HCT116 (cell line): ENCODE measurements at regions not wholly inside any gene's neighbourhood (a gene's known extent, or its start where the extent isn't known, plus 50 kb on each side); places are given as distances from the start of the nearest gene placed in this dataset.

ENCODE experiments used
- ATAC-seq: fragments of 200-7000 bp; cut with Tn5 transposase; 2 replicates; pipeline ENCODE4 v1.9.1; 2020; ENCODE audit warnings: mild to moderate bottlenecking, moderate library complexity
- BruUV-seq: library from RNA; stranded (reverse); fragments of 400-500 nt; replicated peaks from 2 replicates; lab custom pipeline; 2021; lab: Mats Ljungman, UMichigan
- CTCF ChIA-PET: fragments of 300-600 bp; sonication (Branson Sonifier 250); formaldehyde crosslinking; loops from one replicate; lab custom pipeline; 2021; ENCODE audit warnings: antibody characterized with exemption; lab: Charles Lee
- POLR2A ChIA-PET: fragments of 300-600, 350-600 bp; sonication (Branson Sonifier 250); formaldehyde crosslinking; loops from one replicate; lab custom pipeline; 2021; ENCODE audit warnings: antibody characterized with exemption; lab: Charles Lee
- RAD21 ChIA-PET, 2 experiments: fragments of 300-600 bp; sonication (Branson Sonifier 250); formaldehyde crosslinking; loops; one replicate each; lab custom pipeline; 2023; ENCODE audit warnings: low total read pairs in 2 of 2; ENCODE audit not compliant: uncharacterized antibody in 2 of 2, unreplicated experiment in 2 of 2, low non-redundant PET in 1 of 2; lab: Charles Lee
- DNase-seq: peaks from one replicate; pipeline ENCODE4 v3.0.0-alpha.2; 2010; ENCODE audit warnings: low read depth, low spot score
- H2AFZ ChIP-seq: fragments of 200-600 bp; shearing (Covaris generic), sonication (generic); 2 replicates; pipeline ENCODE4 v1.6.1; 2017; ENCODE audit warnings: low read depth, mixed run types, mixed read lengths, antibody characterized with exemption, low read length; ENCODE audit not compliant: poor library complexity, severe bottlenecking
- H3K27ac ChIP-seq: 2 replicates; pipeline ENCODE4 v1.5.1; 2012; ENCODE audit warnings: low read depth, low read length
- H3K27me3 ChIP-seq: fragments of 200-600 bp; sonication (generic); 2 replicates; pipeline ENCODE4 v1.6.1; 2016; ENCODE audit warnings: mixed run types, low read length, mixed read lengths; ENCODE audit not compliant: insufficient read depth
- H3K36me3 ChIP-seq, 2 experiments: fragments of 200-500 bp in 1 of 2; fragments of 200-600 bp in 1 of 2; sonication (Bioruptor generic) in 1 of 2; sonication (generic) in 1 of 2; 2 replicates each; pipeline versions ENCODE4 v1.5.1 to v1.6.1; 2014 to 2016; ENCODE audit warnings: low read length in 2 of 2, inconsistent platforms in 1 of 2, mixed read lengths in 1 of 2, mixed run types in 1 of 2; ENCODE audit not compliant: insufficient read depth in 2 of 2, control insufficient read depth in 1 of 2
- H3K4me1 ChIP-seq, 2 experiments: fragments of 200-600 bp in 1 of 2; sonication (generic) in 1 of 2; 2 replicates each; pipeline versions ENCODE4 v1.5.1 to v1.6.1; 2012 to 2017; ENCODE audit warnings: low read length in 2 of 2, inconsistent platforms in 1 of 2, mild to moderate bottlenecking in 1 of 2, mixed read lengths in 1 of 2, mixed run types in 1 of 2, moderate library complexity in 1 of 2; ENCODE audit not compliant: insufficient read depth in 2 of 2, control insufficient read depth in 1 of 2
- H3K4me2 ChIP-seq: fragments of 200-600 bp; sonication (generic); 2 replicates; pipeline ENCODE4 v1.6.1; 2017; ENCODE audit warnings: mixed run types, low read length, mixed read lengths
- H3K4me3 ChIP-seq, 2 experiments: fragments of 200-600 bp in 1 of 2; sonication (generic) in 1 of 2; replicated peaks in 1 of 2; 2 replicates each; pipeline ENCODE4 v1.5.1; 2011 to 2016; ENCODE audit warnings: low read length in 2 of 2, control low read depth in 1 of 2, low read depth in 1 of 2, mild to moderate bottlenecking in 1 of 2, mixed read lengths in 1 of 2, mixed run types in 1 of 2
- H3K79me2 ChIP-seq: fragments of 200-600 bp; sonication (generic); 2 replicates; pipeline ENCODE4 v1.6.1; 2017; ENCODE audit warnings: mild to moderate bottlenecking, mixed run types, low read length, moderate library complexity, mixed read lengths; ENCODE audit not compliant: insufficient read depth
- H3K9ac ChIP-seq: fragments of 200-600 bp; sonication (generic); 2 replicates; pipeline ENCODE4 v1.6.1; 2016; ENCODE audit warnings: low read length, mixed read lengths
- H3K9me2 ChIP-seq: fragments of 200-600 bp; sonication (generic), shearing (Covaris generic); 2 replicates; pipeline ENCODE4 v1.6.1; 2017; ENCODE audit warnings: mixed run types, mild to moderate bottlenecking, moderate library complexity; ENCODE audit not compliant: insufficient read depth
- H3K9me3 ChIP-seq, 2 experiments: fragments of 200-500 bp in 1 of 2; fragments of 200-600 bp in 1 of 2; sonication (Bioruptor generic) in 1 of 2; sonication (generic) in 1 of 2; 2 replicates each; pipeline ENCODE4 v1.6.1; 2014 to 2017; ENCODE audit warnings: low read length in 2 of 2, mixed read lengths in 2 of 2, inconsistent platforms in 1 of 2, low read depth in 1 of 2, mild to moderate bottlenecking in 1 of 2, mixed run types in 1 of 2, moderate library complexity in 1 of 2; ENCODE audit not compliant: control insufficient read depth in 1 of 2, insufficient read depth in 1 of 2
- H4K20me1 ChIP-seq: fragments of 200-600 bp; sonication (generic), shearing (Covaris generic); 2 replicates; pipeline ENCODE4 v1.6.1; 2017; ENCODE audit warnings: mixed run types, mild to moderate bottlenecking, moderate library complexity; ENCODE audit not compliant: insufficient read depth
- CBX3 ChIP-seq: IDR thresholded peaks from 2 replicates; pipeline ENCODE4 v1.6.1; 2012; ENCODE audit warnings: low read depth
- CEBPB ChIP-seq: IDR thresholded peaks from 2 replicates; pipeline ENCODE4 v1.6.1; 2012; ENCODE audit warnings: low read depth
- ELF1 ChIP-seq: IDR thresholded peaks from 2 replicates; pipeline ENCODE4 v1.6.1; 2012; ENCODE audit warnings: low read depth, borderline replicate concordance
- EZH2 ChIP-seq: fragments of 200-600 bp; sonication (generic); IDR thresholded peaks from 2 replicates; pipeline ENCODE4 v1.6.1; 2017; ENCODE audit warnings: antibody characterized with exemption, mixed run types
- POLR2A ChIP-seq: IDR thresholded peaks from 2 replicates; pipeline ENCODE4 v1.7.0; 2011; ENCODE audit warnings: borderline replicate concordance; ENCODE audit not compliant: insufficient read depth, insufficient read length; ENCODE audit errors: extremely low read depth
- RAD21 ChIP-seq: IDR thresholded peaks from 2 replicates; pipeline ENCODE4 v1.6.1; 2012; ENCODE audit warnings: low read depth, mild to moderate bottlenecking
- SIN3A ChIP-seq: IDR thresholded peaks from 2 replicates; pipeline ENCODE4 v1.6.1; 2012; ENCODE audit warnings: low read depth
- SP1 ChIP-seq: IDR thresholded peaks from 2 replicates; pipeline ENCODE4 v1.6.1; 2012; ENCODE audit warnings: low read depth
- TCF7L2 ChIP-seq: IDR thresholded peaks from 2 replicates; pipeline ENCODE4 v1.7.0; 2011; ENCODE audit warnings: borderline replicate concordance, inconsistent platforms; ENCODE audit not compliant: insufficient read depth, insufficient read length; ENCODE audit errors: extremely low read depth
- YY1 ChIP-seq: IDR thresholded peaks from 2 replicates; pipeline ENCODE4 v1.6.1; 2011; ENCODE audit warnings: low read length, low read depth, moderate library complexity, mild to moderate bottlenecking; ENCODE audit not compliant: insufficient replicate concordance; ENCODE audit errors: extremely low read depth
- ZFX ChIP-seq: fragments of 450-650 bp; IDR thresholded peaks from 2 replicates; pipeline ENCODE4 v1.6.1; 2017
- ZNF274 ChIP-seq: fragments of 200-500 bp; sonication (Bioruptor generic); IDR thresholded peaks from 2 replicates; pipeline ENCODE4 v1.6.1; 2014; ENCODE audit warnings: mild to moderate bottlenecking, low read depth, low read length, inconsistent platforms
- intact Hi-C: fragments of 100-400 bp; cut with micrococcal nuclease; formaldehyde crosslinking; loops from 2 replicates; pipeline ENCODE4 v1.10.0; 2022
- TF ChIP-seq, protein P1 (sequence below), 3 experiments: fragments of 200-600 bp in 1 of 3; sonication (generic) in 1 of 3; IDR thresholded peaks in 2 of 3; conservative IDR thresholded peaks in 1 of 3; 2 replicates each; pipeline ENCODE4 v1.5.1; 2012 to 2017; ENCODE audit warnings: low read depth in 2 of 3, low read length in 2 of 3, antibody characterized with exemption in 1 of 3, borderline replicate concordance in 1 of 3, control low read depth in 1 of 3, mild to moderate bottlenecking in 1 of 3, mixed read lengths in 1 of 3, mixed run types in 1 of 3, moderate library complexity in 1 of 3; ENCODE audit not compliant: insufficient read depth in 1 of 3
- TF ChIP-seq, protein P2 (sequence below): IDR thresholded peaks from 2 replicates; pipeline ENCODE4 v1.6.1; 2012
- TF ChIP-seq, protein P3 (sequence below): IDR thresholded peaks from 2 replicates; pipeline ENCODE4 v1.6.1; 2011; ENCODE audit warnings: mild to moderate bottlenecking, low read length, moderate library complexity; ENCODE audit not compliant: insufficient replicate concordance; ENCODE audit errors: extremely low read depth
- TF ChIP-seq, protein P4 (sequence below): IDR thresholded peaks from 2 replicates; pipeline ENCODE4 v1.6.1; 2012

DNA sequence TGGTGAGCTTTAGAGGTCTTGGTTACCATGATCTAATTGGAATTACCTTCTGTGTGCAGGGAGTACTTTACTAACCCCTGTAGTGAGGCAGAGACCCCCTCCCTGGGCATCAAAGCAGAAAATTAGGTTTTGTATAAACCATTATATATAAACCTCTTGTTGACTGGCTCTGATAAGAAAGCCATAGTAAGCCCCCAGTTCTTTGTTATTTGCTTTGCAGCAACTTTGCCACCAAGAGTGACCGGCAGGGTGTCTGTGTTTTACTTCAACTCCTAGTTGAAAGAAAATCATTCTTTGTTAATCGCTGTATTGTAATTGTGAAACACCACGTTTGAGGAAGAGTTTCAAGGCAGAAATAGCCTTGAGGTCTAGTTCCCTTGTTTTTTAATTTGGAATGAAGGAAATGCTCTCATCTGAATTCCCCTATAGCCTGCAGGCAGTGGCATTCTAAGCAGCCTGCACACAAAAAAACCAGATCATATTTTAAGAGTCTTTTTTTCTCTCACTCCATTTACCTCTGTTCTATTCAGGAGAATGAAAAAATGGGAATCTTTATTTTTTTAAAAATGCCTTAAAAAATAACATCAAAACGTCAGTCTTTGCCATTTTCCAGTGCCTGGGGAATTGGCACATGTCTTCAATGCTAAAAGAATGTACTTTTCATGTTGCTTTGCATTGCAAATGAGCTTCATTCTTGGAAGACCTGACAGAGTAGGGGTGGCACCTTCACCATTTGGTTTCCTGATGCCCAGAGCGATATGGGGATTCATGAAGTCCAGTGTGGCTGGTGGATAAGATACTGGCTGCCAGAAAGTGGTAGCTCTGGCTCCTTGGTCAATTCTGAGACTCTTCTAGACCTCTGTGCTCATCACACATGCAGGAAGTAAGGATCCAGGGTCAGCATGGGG lies 338.1 kb downstream of the SLC4A3 start:
- H3K9ac ChIP-seq = no peak overlapping the region
- ATAC-seq = no peak
- no TSS peak for BruUV-seq
- no peak overlapping the region for H3K4me3 ChIP-seq
- no peaks in the 10 kb centered on the region for H3K27me3 ChIP-seq
- ChIA-PET POLR2A (no interaction called here), CTCF (no interaction called here), RAD21 (no interaction called here)
- H3K4me2 ChIP-seq = no peak overlapping the region
- no peaks in the 10 kb centered on the region for H4K20me1 ChIP-seq
- intact Hi-C loops = no loop called here
- DNase-seq = no peak
- H3K4me1 ChIP-seq = peaks cover 11 to 27% of the 10 kb centered on the region in 2 experiments
- no peaks in the 10 kb centered on the region for H3K9me2 ChIP-seq
- peaks cover 3 to 5% of the 10 kb centered on the region in 2 experiments; a peak in 1 of 4 replicates for H3K36me3 ChIP-seq
- no peak overlapping the region for H2AFZ ChIP-seq
- no peak overlapping the region for H3K27ac ChIP-seq
- TF ChIP-seq, protein P1, sequence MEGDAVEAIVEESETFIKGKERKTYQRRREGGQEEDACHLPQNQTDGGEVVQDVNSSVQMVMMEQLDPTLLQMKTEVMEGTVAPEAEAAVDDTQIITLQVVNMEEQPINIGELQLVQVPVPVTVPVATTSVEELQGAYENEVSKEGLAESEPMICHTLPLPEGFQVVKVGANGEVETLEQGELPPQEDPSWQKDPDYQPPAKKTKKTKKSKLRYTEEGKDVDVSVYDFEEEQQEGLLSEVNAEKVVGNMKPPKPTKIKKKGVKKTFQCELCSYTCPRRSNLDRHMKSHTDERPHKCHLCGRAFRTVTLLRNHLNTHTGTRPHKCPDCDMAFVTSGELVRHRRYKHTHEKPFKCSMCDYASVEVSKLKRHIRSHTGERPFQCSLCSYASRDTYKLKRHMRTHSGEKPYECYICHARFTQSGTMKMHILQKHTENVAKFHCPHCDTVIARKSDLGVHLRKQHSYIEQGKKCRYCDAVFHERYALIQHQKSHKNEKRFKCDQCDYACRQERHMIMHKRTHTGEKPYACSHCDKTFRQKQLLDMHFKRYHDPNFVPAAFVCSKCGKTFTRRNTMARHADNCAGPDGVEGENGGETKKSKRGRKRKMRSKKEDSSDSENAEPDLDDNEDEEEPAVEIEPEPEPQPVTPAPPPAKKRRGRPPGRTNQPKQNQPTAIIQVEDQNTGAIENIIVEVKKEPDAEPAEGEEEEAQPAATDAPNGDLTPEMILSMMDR (IDR thresholded peaks at IDR 0.05 in 2 of 3, conservative IDR thresholded peaks at IDR 0.05 in 1 of 3; ENCODE audit: borderline replicate concordance in 1 of 3, insufficient read depth in 1 of 3, low read depth in 2 of 3, low read length in 2 of 3) = no peak
- TF ChIP-seq CBX3 (no peak), SP1 (no peak), CEBPB (no peak), RAD21 (no peak), ZNF274 (no peak), ZFX (no peak), SIN3A (no peak), TCF7L2 (no peak), ELF1 (no peak), POLR2A (no peak), YY1 (no peak), EZH2 (no peak)
- TF ChIP-seq, protein P2, sequence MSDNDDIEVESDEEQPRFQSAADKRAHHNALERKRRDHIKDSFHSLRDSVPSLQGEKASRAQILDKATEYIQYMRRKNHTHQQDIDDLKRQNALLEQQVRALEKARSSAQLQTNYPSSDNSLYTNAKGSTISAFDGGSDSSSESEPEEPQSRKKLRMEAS = no peak
- TF ChIP-seq, protein P3, sequence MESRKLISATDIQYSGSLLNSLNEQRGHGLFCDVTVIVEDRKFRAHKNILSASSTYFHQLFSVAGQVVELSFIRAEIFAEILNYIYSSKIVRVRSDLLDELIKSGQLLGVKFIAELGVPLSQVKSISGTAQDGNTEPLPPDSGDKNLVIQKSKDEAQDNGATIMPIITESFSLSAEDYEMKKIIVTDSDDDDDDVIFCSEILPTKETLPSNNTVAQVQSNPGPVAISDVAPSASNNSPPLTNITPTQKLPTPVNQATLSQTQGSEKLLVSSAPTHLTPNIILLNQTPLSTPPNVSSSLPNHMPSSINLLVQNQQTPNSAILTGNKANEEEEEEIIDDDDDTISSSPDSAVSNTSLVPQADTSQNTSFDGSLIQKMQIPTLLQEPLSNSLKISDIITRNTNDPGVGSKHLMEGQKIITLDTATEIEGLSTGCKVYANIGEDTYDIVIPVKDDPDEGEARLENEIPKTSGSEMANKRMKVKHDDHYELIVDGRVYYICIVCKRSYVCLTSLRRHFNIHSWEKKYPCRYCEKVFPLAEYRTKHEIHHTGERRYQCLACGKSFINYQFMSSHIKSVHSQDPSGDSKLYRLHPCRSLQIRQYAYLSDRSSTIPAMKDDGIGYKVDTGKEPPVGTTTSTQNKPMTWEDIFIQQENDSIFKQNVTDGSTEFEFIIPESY = no peak
- TF ChIP-seq, protein P4, sequence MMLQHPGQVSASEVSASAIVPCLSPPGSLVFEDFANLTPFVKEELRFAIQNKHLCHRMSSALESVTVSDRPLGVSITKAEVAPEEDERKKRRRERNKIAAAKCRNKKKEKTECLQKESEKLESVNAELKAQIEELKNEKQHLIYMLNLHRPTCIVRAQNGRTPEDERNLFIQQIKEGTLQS = no peak
- TF ChIP-seq, all 23 proteins: peak for 0
- Histone ChIP-seq H3K9me3 (no peaks in the 10 kb centered on the region), H3K79me2 (no peaks in the 10 kb centered on the region)
